Hepatocyte (in vitro differentiated cells): ENCODE measurements at regions not wholly inside any gene's neighbourhood (a gene's known extent, or its start where the extent isn't known, plus 50 kb on each side); places are given as distances from the start of the nearest gene placed in this dataset.

Experiments used
- DNase-seq: peaks from one replicate; pipeline ENCODE4 v3.0.0-alpha.2; 2016; ENCODE audit warnings: low spot score
- H2AFZ ChIP-seq: fragments of 200-600 bp; sonication (generic); 2 replicates; pipeline ENCODE4 v1.6.0; 2016; ENCODE audit warnings: antibody characterized with exemption, mild to moderate bottlenecking
- H3K27ac ChIP-seq: fragments of 200-600 bp; sonication (generic); 2 replicates; pipeline ENCODE4 v1.5.1; 2016; ENCODE audit warnings: mild to moderate bottlenecking
- H3K27me3 ChIP-seq: fragments of 200-600 bp; sonication (generic); 2 replicates; pipeline ENCODE4 v1.6.1; 2016
- H3K36me3 ChIP-seq: fragments of 200-600 bp; sonication (generic); replicated peaks from 2 replicates; pipeline ENCODE4 v1.5.1; 2016; ENCODE audit warnings: low read depth; ENCODE audit not compliant: insufficient read depth
- H3K4me1 ChIP-seq: fragments of 200-600 bp; sonication (generic); 2 replicates; pipeline ENCODE4 v1.5.1; 2016; ENCODE audit warnings: mild to moderate bottlenecking, moderate library complexity; ENCODE audit not compliant: insufficient read depth
- H3K4me2 ChIP-seq: fragments of 200-600 bp; sonication (generic); 2 replicates; pipeline ENCODE4 v1.6.0; 2016
- H3K4me3 ChIP-seq: fragments of 200-600 bp; sonication (generic); 2 replicates; pipeline ENCODE4 v1.5.1; 2016; ENCODE audit warnings: mild to moderate bottlenecking
- H3K79me2 ChIP-seq: fragments of 200-600 bp; sonication (generic); 2 replicates; pipeline ENCODE4 v1.6.0; 2017; ENCODE audit warnings: mild to moderate bottlenecking
- H3K9me2 ChIP-seq: fragments of 200-600 bp; sonication (generic); replicated peaks from 2 replicates; pipeline ENCODE4 v1.6.0; 2017; ENCODE audit warnings: mild to moderate bottlenecking; ENCODE audit not compliant: insufficient read depth
- H3K9me3 ChIP-seq: fragments of 200-600 bp; sonication (generic); 2 replicates; pipeline ENCODE4 v1.5.1; 2016; ENCODE audit warnings: low read depth, mild to moderate bottlenecking
- H4K20me1 ChIP-seq: fragments of 200-600 bp; sonication (generic); 2 replicates; pipeline ENCODE4 v1.6.0; 2016; ENCODE audit warnings: mild to moderate bottlenecking; ENCODE audit not compliant: insufficient read depth, poor library complexity, severe bottlenecking
- EZH2 ChIP-seq: fragments of 200-600 bp; sonication (generic); IDR thresholded peaks from 2 replicates; pipeline ENCODE4 v1.6.1; 2016; ENCODE audit warnings: antibody characterized with exemption, mild to moderate bottlenecking, borderline replicate concordance
- EZH2phosphoT487 ChIP-seq: fragments of 200-600 bp; sonication (generic); IDR thresholded peaks from one replicate; pipeline ENCODE4 v1.6.1; 2018; ENCODE audit warnings: antibody characterized with exemption, mild to moderate bottlenecking, low read depth, moderate library complexity; ENCODE audit not compliant: unreplicated experiment, severe bottlenecking
- WGBS: methylation state at CpG from one replicate; pipeline ENCODE4 v1.1.6; 2016; ENCODE audit warnings: low lambda C conversion rate; ENCODE audit errors: missing lambda C conversion rate; 5-methylcytosine and 5-hydroxymethylcytosine counted together
- TF ChIP-seq, protein P1 (sequence below): fragments of 200-600 bp; sonication (generic); IDR thresholded peaks from 2 replicates; pipeline ENCODE4 v1.5.1; 2016; ENCODE audit warnings: antibody characterized with exemption, mild to moderate bottlenecking; ENCODE audit not compliant: poor library complexity

DNA sequence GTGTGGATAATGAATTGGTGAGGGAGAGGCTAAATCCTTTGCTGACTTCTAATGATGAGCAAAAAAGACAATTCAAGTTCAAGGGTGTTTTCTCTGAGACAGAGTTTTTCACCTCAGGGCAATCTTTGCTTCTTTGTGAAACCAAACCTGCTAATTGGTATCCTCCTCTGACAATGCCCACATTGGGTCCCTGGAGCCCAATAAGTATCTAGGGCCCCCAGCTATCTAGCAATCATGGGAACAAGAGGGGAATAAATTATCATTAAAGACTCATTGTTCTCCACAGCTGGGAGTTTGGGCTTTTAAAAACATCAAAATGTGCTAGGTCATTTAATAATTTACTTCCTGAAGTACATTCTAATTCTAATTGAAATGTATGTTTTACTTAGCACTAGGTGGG is 227.3 kb downstream of the TMEM167A start:
- Histone ChIP-seq H3K4me2 (peak overlapping the region; percentile 18), H3K27ac (no peak overlapping the region), H3K79me2 (no peaks in the 10 kb centered on the region), H3K9me2 (no peaks in the 10 kb centered on the region), H3K27me3 (no peaks in the 10 kb centered on the region), H4K20me1 (no peaks in the 10 kb centered on the region), H3K4me1 (peaks cover 7% of the 10 kb centered on the region), H3K4me3 (no peak overlapping the region), H3K9me3 (no peaks in the 10 kb centered on the region), H3K36me3 (no peaks in the 10 kb centered on the region), H2AFZ (no peak overlapping the region)
- no peak for DNase-seq
- no peak for TF ChIP-seq EZH2
- TF ChIP-seq, protein P1, sequence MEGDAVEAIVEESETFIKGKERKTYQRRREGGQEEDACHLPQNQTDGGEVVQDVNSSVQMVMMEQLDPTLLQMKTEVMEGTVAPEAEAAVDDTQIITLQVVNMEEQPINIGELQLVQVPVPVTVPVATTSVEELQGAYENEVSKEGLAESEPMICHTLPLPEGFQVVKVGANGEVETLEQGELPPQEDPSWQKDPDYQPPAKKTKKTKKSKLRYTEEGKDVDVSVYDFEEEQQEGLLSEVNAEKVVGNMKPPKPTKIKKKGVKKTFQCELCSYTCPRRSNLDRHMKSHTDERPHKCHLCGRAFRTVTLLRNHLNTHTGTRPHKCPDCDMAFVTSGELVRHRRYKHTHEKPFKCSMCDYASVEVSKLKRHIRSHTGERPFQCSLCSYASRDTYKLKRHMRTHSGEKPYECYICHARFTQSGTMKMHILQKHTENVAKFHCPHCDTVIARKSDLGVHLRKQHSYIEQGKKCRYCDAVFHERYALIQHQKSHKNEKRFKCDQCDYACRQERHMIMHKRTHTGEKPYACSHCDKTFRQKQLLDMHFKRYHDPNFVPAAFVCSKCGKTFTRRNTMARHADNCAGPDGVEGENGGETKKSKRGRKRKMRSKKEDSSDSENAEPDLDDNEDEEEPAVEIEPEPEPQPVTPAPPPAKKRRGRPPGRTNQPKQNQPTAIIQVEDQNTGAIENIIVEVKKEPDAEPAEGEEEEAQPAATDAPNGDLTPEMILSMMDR, result no peak

GRCh38 chr5:82847562-82847961 is 229.6 kb downstream of the TMEM167A start:
- H3K4me3 ChIP-seq, result no peak overlapping the region
- 95% methylated on average over 5 of the region's 5 CpGs for WGBS
- no peak for DNase-seq

DNA sequence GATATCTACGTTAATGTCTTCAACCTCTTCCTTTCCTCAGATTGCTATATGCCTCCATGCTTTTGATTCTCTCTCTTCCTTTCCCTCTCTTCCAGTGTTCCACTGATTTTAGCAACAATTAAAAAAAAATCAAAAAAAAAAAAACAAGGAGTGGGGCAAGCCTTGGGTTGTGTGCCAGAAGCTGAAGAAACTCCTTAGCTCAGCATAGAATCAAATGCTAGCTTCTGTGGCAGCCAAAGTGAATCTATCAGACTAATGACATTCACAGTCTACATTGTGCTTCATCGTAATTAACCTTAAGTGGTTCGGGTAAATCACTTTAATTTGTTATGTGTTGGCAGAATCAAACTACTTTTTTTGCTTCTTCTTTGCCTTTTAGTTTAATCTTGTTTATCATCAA is 237.3 kb downstream of the TMEM167A start:
- WGBS, result 90% methylated on average over 3 of the region's 3 CpGs
- no peak for DNase-seq

More at GRCh38 chr5:82847562-82847961, 229.6 kb downstream of the TMEM167A start:
- TF ChIP-seq EZH2phosphoT487, result no peak
- TF ChIP-seq, protein P1, result no peak
- TF ChIP-seq EZH2, result no peak
- Histone ChIP-seq H3K4me2 (no peak overlapping the region), H3K4me1 (peaks cover 7% of the 10 kb centered on the region), H2AFZ (no peak overlapping the region), H3K9me2 (no peaks in the 10 kb centered on the region), H3K36me3 (no peaks in the 10 kb centered on the region), H4K20me1 (no peaks in the 10 kb centered on the region), H3K27ac (no peak overlapping the region), H3K27me3 (no peaks in the 10 kb centered on the region), H3K79me2 (no peaks in the 10 kb centered on the region), H3K9me3 (no peaks in the 10 kb centered on the region)

GRCh38 chr5:82835488-82835887 is 241.7 kb downstream of the TMEM167A start:
- H3K4me2 ChIP-seq, result no peak overlapping the region
- H3K9me2 ChIP-seq, result no peaks in the 10 kb centered on the region
- H3K27me3 ChIP-seq, result no peaks in the 10 kb centered on the region
- H2AFZ ChIP-seq, result no peak overlapping the region
- H4K20me1 ChIP-seq, result no peaks in the 10 kb centered on the region
- no peak overlapping the region for H3K4me3 ChIP-seq
- no peaks in the 10 kb centered on the region for H3K36me3 ChIP-seq
- no peak overlapping the region for H3K27ac ChIP-seq
- TF ChIP-seq, protein P1, result no peak
- TF ChIP-seq EZH2phosphoT487 (no peak), EZH2 (no peak)
- H3K4me1 ChIP-seq, result no peaks in the 10 kb centered on the region
- H3K79me2 ChIP-seq, result no peaks in the 10 kb centered on the region
- peaks cover 6% of the 10 kb centered on the region for H3K9me3 ChIP-seq
- DNase-seq, result no peak

More for the DNA sequence above, 237.3 kb downstream of the TMEM167A start:
- Histone ChIP-seq H2AFZ (no peak overlapping the region), H3K4me2 (no peak overlapping the region), H3K9me3 (peaks cover 2% of the 10 kb centered on the region), H4K20me1 (no peaks in the 10 kb centered on the region), H3K9me2 (no peaks in the 10 kb centered on the region), H3K27me3 (no peaks in the 10 kb centered on the region), H3K4me1 (no peaks in the 10 kb centered on the region), H3K36me3 (no peaks in the 10 kb centered on the region), H3K79me2 (no peaks in the 10 kb centered on the region), H3K4me3 (no peak overlapping the region), H3K27ac (no peak overlapping the region)
- TF ChIP-seq EZH2phosphoT487 (no peak), EZH2 (no peak)
- TF ChIP-seq, protein P1, result no peak
